CD4-positive, alpha-beta T cell (primary cell): ENCODE measurements at regions not wholly inside any gene's neighbourhood (a gene's known extent, or its start where the extent isn't known, plus 50 kb on each side); places are given as distances from the start of the nearest gene placed in this dataset.

ENCODE experiments used
- ATAC-seq: fragments of 200-7000 bp; cut with Tn5 transposase; one replicate; pipeline ENCODE4 v1.10.0; 2022; ENCODE audit warnings: mild to moderate bottlenecking; ENCODE audit not compliant: poor library complexity
- CTCF ChIA-PET: fragments of 350-600 bp; sonication (Branson Sonifier 250); formaldehyde crosslinking; loops from one replicate; lab custom pipeline; 2021; ENCODE audit warnings: antibody characterized with exemption, inconsistent platforms; lab: Charles Lee
- POLR2A ChIA-PET: fragments of 350-600 bp; sonication (Branson Sonifier 250); formaldehyde crosslinking; loops from one replicate; lab custom pipeline; 2021; ENCODE audit warnings: antibody characterized with exemption, inconsistent platforms; lab: Charles Lee
- DNase-seq, 14 experiments: peaks; one replicate each; pipeline ENCODE4 v3.0.0-alpha.2; 2013 to 2020; ENCODE audit warnings: mixed read lengths in 2 of 14
- H3K27ac ChIP-seq, 2 donors: one replicate each; pipeline versions ENCODE4 v1.5.1 to v1.7.0; 2013; ENCODE audit warnings: low read length in 2 of 2, low read depth in 1 of 2, mild to moderate bottlenecking in 1 of 2
- H3K27me3 ChIP-seq, 2 experiments: 1 replicate in 1 of 2; 2 replicates in 1 of 2; pipeline versions ENCODE4 v1.6.1 to v1.7.0; 2013; ENCODE audit warnings: low read length in 2 of 2, control low read depth in 1 of 2, mild to moderate bottlenecking in 1 of 2, moderate library complexity in 1 of 2; ENCODE audit not compliant: insufficient read depth in 2 of 2, control insufficient read depth in 1 of 2
- H3K36me3 ChIP-seq: one replicate; pipeline ENCODE4 v1.6.1; 2013; ENCODE audit warnings: low read length, control low read depth; ENCODE audit not compliant: insufficient read depth
- H3K4me1 ChIP-seq: one replicate; pipeline ENCODE4 v1.6.1; 2013; ENCODE audit warnings: low read length, control low read depth; ENCODE audit not compliant: insufficient read depth
- H3K4me3 ChIP-seq: one replicate; pipeline ENCODE4 v1.5.1; 2013; ENCODE audit warnings: mild to moderate bottlenecking, low read length, moderate library complexity
- H3K9me3 ChIP-seq, 2 experiments: 1 replicate in 1 of 2; 2 replicates in 1 of 2; pipeline versions ENCODE4 v1.6.1 to v1.7.0; 2013; ENCODE audit warnings: low read length in 2 of 2, mild to moderate bottlenecking in 2 of 2, control low read depth in 1 of 2, moderate library complexity in 1 of 2; ENCODE audit not compliant: control insufficient read depth in 1 of 2, insufficient read depth in 1 of 2
- H3K27ac Mint-ChIP-seq: one replicate; pipeline ENCODE4 v1.8.0; 2020; ENCODE audit warnings: mixed read lengths
- H3K27me3 Mint-ChIP-seq: one replicate; pipeline ENCODE4 v1.8.0; 2021; ENCODE audit warnings: mixed read lengths
- H3K36me3 Mint-ChIP-seq: one replicate; pipeline ENCODE4 v1.8.0; 2021; ENCODE audit warnings: low read depth, mixed read lengths
- H3K4me1 Mint-ChIP-seq: one replicate; pipeline ENCODE4 v1.8.0; 2021; ENCODE audit warnings: low read depth, mixed read lengths
- H3K4me3 Mint-ChIP-seq: one replicate; pipeline ENCODE4 v1.8.0; 2020; ENCODE audit warnings: mild to moderate bottlenecking, mixed read lengths
- H3K9me3 Mint-ChIP-seq: one replicate; pipeline ENCODE4 v1.8.0; 2020; ENCODE audit warnings: mixed read lengths
- CTCF ChIP-seq: fragments of 200-600 bp; IDR thresholded peaks from one replicate; pipeline ENCODE4 v1.8.0; 2022; ENCODE audit warnings: antibody characterized with exemption, mild to moderate bottlenecking
- intact Hi-C, 2 experiments: fragments of 100-400 bp; cut with DNase I in 1 of 2; cut with micrococcal nuclease in 1 of 2; formaldehyde crosslinking; loops; one replicate each; pipeline versions ENCODE4 v1.15.1 to v1.9.0; 2023 to 2025; cut with DNase I, micrococcal nuclease

GRCh38 chr10:108901781-108902618 lies 1021.3 kb downstream of the XPNPEP1 start:
- intact Hi-C loops = no loop called here
- H3K27me3 ChIP-seq = no peaks in the 10 kb centered on the region
- H3K4me3 ChIP-seq = no peak overlapping the region
- no peak for TF ChIP-seq CTCF
- no peaks in the 10 kb centered on the region for H3K4me1 ChIP-seq
- Mint-ChIP-seq H3K4me3 (no peak overlapping the region), H3K4me1 (no peaks in the 10 kb centered on the region), H3K27ac (no peak overlapping the region), H3K36me3 (no peaks in the 10 kb centered on the region), H3K27me3 (no peaks in the 10 kb centered on the region), H3K9me3 (peaks cover 2% of the 10 kb centered on the region)
- H3K27ac ChIP-seq = no peak overlapping the region
- POLR2A ChIA-PET = no interaction called here
- DNase-seq (no peak), ATAC-seq (no peak)
- H3K36me3 ChIP-seq = no peaks in the 10 kb centered on the region
- CTCF ChIA-PET = no interaction called here
- peaks cover 0 to 8% of the 10 kb centered on the region in 2 experiments for H3K9me3 ChIP-seq

- ATAC-seq (no peak), DNase-seq (no peak)
- Histone ChIP-seq H3K9me3 (peaks cover 0 to 13% of the 10 kb centered on the region in 2 experiments), H3K4me1 (no peaks in the 10 kb centered on the region), H3K27me3 (no peaks in the 10 kb centered on the region), H3K4me3 (no peak overlapping the region), H3K27ac (no peak overlapping the region), H3K36me3 (no peaks in the 10 kb centered on the region)
- H3K4me3 Mint-ChIP-seq = no peak overlapping the region
- TF ChIP-seq CTCF = no peak
- no peaks in the 10 kb centered on the region for H3K27me3 Mint-ChIP-seq
- peaks cover 7% of the 10 kb centered on the region for H3K9me3 Mint-ChIP-seq
- H3K4me1 Mint-ChIP-seq = no peaks in the 10 kb centered on the region
- no peaks in the 10 kb centered on the region for H3K36me3 Mint-ChIP-seq
- H3K27ac Mint-ChIP-seq = no peak overlapping the region
- POLR2A ChIA-PET = no interaction called here
- intact Hi-C loops = no loop called here
- CTCF ChIA-PET = no interaction called here
Observed at GRCh38 chr10:108899670-108900069, 1023.6 kb downstream of the XPNPEP1 start.

- H3K4me1 Mint-ChIP-seq = no peaks in the 10 kb centered on the region
Observed at GRCh38 chr10:108894402-108895301, 1028.7 kb downstream of the XPNPEP1 start.

More at GRCh38 chr10:108894402-108895301, 1028.7 kb downstream of the XPNPEP1 start:
- H3K9me3 ChIP-seq = peaks cover 5 to 13% of the 10 kb centered on the region in 2 experiments
- H3K4me1 ChIP-seq = no peaks in the 10 kb centered on the region
- Mint-ChIP-seq H3K27ac (no peak overlapping the region), H3K27me3 (no peaks in the 10 kb centered on the region), H3K4me3 (no peak overlapping the region), H3K9me3 (peaks cover 9% of the 10 kb centered on the region), H3K36me3 (no peaks in the 10 kb centered on the region)
- no peaks in the 10 kb centered on the region for H3K27me3 ChIP-seq
- no peak overlapping the region for H3K4me3 ChIP-seq
- POLR2A ChIA-PET = no interaction called here
- ATAC-seq (no peak), DNase-seq (no peak)
- intact Hi-C loops = no loop called here
- TF ChIP-seq CTCF = no peak
- no peak overlapping the region for H3K27ac ChIP-seq
- H3K36me3 ChIP-seq = no peaks in the 10 kb centered on the region
- CTCF ChIA-PET = no interaction called here
